SU-DHL-6 (cell line): ENCODE measurements at regions not wholly inside any gene's neighbourhood (a gene's known extent, or its start where the extent isn't known, plus 50 kb on each side); places are given as distances from the start of the nearest gene placed in this dataset.

Source experiments
- CTCF ChIP-seq: fragments of 200-600 bp; sonication (generic); IDR thresholded peaks from one replicate; pipeline ENCODE4 v1.5.1; 2017; ENCODE audit warnings: antibody characterized with exemption, mild to moderate bottlenecking, low read length, moderate library complexity; ENCODE audit not compliant: insufficient read depth, poor library complexity, severe bottlenecking
- EZH2phosphoT487 ChIP-seq: fragments of 200-600 bp; sonication (generic), shearing (Covaris generic); conservative IDR thresholded peaks from 2 replicates; pipeline ENCODE4 v1.6.1; 2018; ENCODE audit warnings: mild to moderate bottlenecking, antibody characterized with exemption, low read length, moderate library complexity, mixed read lengths

GRCh38 chr1:234748713-234749112 lies 138.7 kb upstream of the IRF2BP2 start:
- TF ChIP-seq CTCF (no peak), EZH2phosphoT487 (no peak)
